BE2C (cell line): ENCODE measurements at regions not wholly inside any gene's neighbourhood (a gene's known extent, or its start where the extent isn't known, plus 50 kb on each side); places are given as distances from the start of the nearest gene placed in this dataset.

ENCODE experiments used
- DNase-seq: peaks from one replicate; pipeline ENCODE4 v3.0.0-alpha.2; 2020
- H3K27me3 ChIP-seq: fragments of 250-450 bp; sonication (Bioruptor Pico); 2 replicates; pipeline ENCODE4 v1.5.1; 2020; ENCODE audit warnings: mild to moderate bottlenecking
- H3K36me3 ChIP-seq: fragments of 250-450 bp; sonication (Bioruptor Pico); 2 replicates; pipeline ENCODE4 v1.5.1; 2020; ENCODE audit warnings: mild to moderate bottlenecking
- H3K4me1 ChIP-seq: fragments of 250-450 bp; sonication (Bioruptor Pico); 2 replicates; pipeline ENCODE4 v1.5.1; 2020
- H3K4me3 ChIP-seq: 2 replicates; pipeline ENCODE4 v1.5.1; 2011; ENCODE audit warnings: low read depth, low read length
- H3K9me3 ChIP-seq: fragments of 250-450 bp; sonication (Bioruptor Pico); 2 replicates; pipeline ENCODE4 v1.5.1; 2020
- TF ChIP-seq, protein P1 (sequence below): IDR thresholded peaks from 2 replicates; pipeline ENCODE4 v1.5.1; 2012; ENCODE audit warnings: mild to moderate bottlenecking, low read depth, low read length

DNA sequence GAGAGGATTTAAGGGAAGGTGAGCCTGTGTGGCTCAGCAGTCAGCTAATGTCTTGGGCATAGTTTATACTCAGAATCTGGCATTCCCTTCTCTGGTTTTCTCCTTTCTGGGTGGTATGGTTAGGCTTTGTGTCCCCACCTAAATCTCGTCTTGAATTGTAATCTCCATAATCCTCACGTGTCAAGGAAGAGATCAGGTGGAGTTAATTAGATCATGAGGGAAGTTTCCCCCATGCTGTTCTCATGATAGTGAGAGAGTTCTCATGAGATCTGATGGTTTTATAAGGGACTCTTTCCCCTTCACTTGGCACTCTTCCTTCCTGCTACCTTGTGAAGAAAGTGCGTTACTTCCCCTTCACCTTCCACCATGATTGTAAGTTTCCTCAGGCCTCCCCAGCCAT lies 169.8 kb upstream of the PELI2 start:
- no peaks in the 10 kb centered on the region for H3K36me3 ChIP-seq
- TF ChIP-seq, protein P1, sequence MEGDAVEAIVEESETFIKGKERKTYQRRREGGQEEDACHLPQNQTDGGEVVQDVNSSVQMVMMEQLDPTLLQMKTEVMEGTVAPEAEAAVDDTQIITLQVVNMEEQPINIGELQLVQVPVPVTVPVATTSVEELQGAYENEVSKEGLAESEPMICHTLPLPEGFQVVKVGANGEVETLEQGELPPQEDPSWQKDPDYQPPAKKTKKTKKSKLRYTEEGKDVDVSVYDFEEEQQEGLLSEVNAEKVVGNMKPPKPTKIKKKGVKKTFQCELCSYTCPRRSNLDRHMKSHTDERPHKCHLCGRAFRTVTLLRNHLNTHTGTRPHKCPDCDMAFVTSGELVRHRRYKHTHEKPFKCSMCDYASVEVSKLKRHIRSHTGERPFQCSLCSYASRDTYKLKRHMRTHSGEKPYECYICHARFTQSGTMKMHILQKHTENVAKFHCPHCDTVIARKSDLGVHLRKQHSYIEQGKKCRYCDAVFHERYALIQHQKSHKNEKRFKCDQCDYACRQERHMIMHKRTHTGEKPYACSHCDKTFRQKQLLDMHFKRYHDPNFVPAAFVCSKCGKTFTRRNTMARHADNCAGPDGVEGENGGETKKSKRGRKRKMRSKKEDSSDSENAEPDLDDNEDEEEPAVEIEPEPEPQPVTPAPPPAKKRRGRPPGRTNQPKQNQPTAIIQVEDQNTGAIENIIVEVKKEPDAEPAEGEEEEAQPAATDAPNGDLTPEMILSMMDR, result no peak
- H3K9me3 ChIP-seq, result no peaks in the 10 kb centered on the region
- H3K27me3 ChIP-seq, result no peaks in the 10 kb centered on the region
- DNase-seq, result no peak
- no peaks in the 10 kb centered on the region for H3K4me1 ChIP-seq
- H3K4me3 ChIP-seq, result no peak overlapping the region

GRCh38 chr14:55949708-55950107 lies 168.5 kb upstream of the PELI2 start:
- Histone ChIP-seq H3K36me3 (no peaks in the 10 kb centered on the region), H3K9me3 (no peaks in the 10 kb centered on the region), H3K27me3 (no peaks in the 10 kb centered on the region; the same call in 1 of the 2 replicates), H3K4me1 (no peaks in the 10 kb centered on the region), H3K4me3 (no peak overlapping the region)
- TF ChIP-seq, protein P1, result no peak
- DNase-seq, result no peak

GRCh38 chr14:55950135-55950534 lies 168.1 kb upstream of the PELI2 start:
- TF ChIP-seq, protein P1, result no peak
- no peak for DNase-seq
- H3K4me3 ChIP-seq, result no peak overlapping the region
- H3K4me1 ChIP-seq, result no peaks in the 10 kb centered on the region
- H3K27me3 ChIP-seq, result no peaks in the 10 kb centered on the region; the same call in 1 of the 2 replicates
- H3K36me3 ChIP-seq, result no peaks in the 10 kb centered on the region
- no peaks in the 10 kb centered on the region for H3K9me3 ChIP-seq

- TF ChIP-seq, protein P1, result no peak
- Histone ChIP-seq H3K9me3 (no peaks in the 10 kb centered on the region), H3K4me1 (no peaks in the 10 kb centered on the region), H3K27me3 (no peaks in the 10 kb centered on the region; the same call in 1 of the 2 replicates), H3K36me3 (no peaks in the 10 kb centered on the region), H3K4me3 (no peak overlapping the region)
- DNase-seq, result no peak
Observed at GRCh38 chr14:55951341-55952206, 166.6 kb upstream of the PELI2 start.

DNA sequence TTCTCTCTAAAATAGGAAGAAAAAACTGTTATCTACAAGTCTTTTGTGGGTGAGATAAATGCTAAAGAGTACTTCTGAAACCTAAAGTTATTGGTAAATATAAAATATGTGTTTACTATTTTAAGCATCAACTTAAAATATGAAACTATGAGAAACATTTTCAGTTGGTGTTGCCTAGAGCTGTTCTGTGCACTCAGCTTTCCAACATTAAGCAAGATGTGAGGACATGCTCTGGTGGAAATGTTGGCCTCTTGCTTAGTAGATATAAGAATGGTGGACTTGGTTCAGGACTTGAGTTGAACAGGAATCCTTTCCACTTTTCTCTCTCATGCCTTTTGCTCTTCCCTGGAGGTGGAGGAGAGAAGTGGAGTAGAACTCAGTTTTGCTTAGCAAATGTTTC lies 164.1 kb upstream of the PELI2 start:
- TF ChIP-seq, protein P1, result no peak
- Histone ChIP-seq H3K36me3 (no peaks in the 10 kb centered on the region), H3K4me1 (peaks cover 3% of the 10 kb centered on the region), H3K4me3 (no peak overlapping the region), H3K27me3 (no peaks in the 10 kb centered on the region; the same call in 1 of the 2 replicates), H3K9me3 (no peaks in the 10 kb centered on the region)
- no peak for DNase-seq

DNA sequence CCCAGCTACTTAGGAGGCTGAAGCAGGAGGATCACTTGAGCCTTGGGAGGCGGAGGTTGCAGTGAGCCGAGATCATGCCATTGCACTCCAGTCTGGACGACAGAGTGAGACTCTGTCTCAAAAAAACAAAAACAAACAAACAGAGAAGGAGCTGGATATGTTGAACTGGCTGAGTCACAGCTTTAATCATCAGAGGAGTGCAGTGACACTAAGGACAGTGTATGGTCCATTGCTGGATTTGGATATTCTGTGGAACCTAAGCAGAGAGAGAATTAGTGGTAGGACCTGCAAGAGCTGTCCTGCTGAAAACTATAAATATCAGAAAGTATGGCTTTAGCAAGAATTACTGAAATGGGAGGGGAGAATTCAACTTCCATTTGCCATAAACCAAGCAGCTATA lies 163.0 kb upstream of the PELI2 start:
- TF ChIP-seq, protein P1, result no peak
- no peaks in the 10 kb centered on the region for H3K9me3 ChIP-seq
- H3K36me3 ChIP-seq, result no peaks in the 10 kb centered on the region
- no peaks in the 10 kb centered on the region; the same call in 1 of the 2 replicates for H3K27me3 ChIP-seq
- DNase-seq, result no peak
- peaks cover 3% of the 10 kb centered on the region for H3K4me1 ChIP-seq
- no peak overlapping the region for H3K4me3 ChIP-seq
